ENCODE measurements at regions not wholly inside any gene's neighbourhood (a gene's known extent, or its start where the extent isn't known, plus 50 kb on each side); places are given as distances from the start of the nearest gene placed in this dataset.

DNA sequence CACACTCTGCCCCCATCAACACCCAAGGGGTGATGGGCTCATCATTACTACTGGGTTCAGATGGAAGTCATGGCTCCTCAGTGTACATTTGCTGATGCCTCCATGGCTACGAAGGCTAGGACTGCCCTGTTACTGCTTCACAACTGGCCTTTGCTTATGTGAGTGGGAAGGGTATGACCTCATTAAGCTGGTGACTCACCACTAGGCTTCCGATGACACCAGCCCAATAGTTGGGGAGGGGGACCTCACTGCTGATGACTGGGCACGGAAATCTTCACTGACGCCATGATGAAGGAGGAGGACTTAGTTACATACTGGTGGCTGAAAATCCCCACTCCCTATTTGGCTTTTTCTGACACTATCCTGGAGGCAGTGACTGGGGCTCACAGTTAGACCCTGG is 263.2 kb downstream of the CMPK2 start:
- TF ChIP-seq FOSL1 (IDR thresholded peaks at IDR 0.05; ENCODE audit: low read depth): no peak
- TF ChIP-seq SRF (IDR thresholded peaks at IDR 0.05; ENCODE audit: low read depth): no peak
- no peak for TF ChIP-seq POLR2AphosphoS5 (IDR thresholded peaks at IDR 0.05; ENCODE audit: low read depth, low read length)
- TF ChIP-seq, protein P1, sequence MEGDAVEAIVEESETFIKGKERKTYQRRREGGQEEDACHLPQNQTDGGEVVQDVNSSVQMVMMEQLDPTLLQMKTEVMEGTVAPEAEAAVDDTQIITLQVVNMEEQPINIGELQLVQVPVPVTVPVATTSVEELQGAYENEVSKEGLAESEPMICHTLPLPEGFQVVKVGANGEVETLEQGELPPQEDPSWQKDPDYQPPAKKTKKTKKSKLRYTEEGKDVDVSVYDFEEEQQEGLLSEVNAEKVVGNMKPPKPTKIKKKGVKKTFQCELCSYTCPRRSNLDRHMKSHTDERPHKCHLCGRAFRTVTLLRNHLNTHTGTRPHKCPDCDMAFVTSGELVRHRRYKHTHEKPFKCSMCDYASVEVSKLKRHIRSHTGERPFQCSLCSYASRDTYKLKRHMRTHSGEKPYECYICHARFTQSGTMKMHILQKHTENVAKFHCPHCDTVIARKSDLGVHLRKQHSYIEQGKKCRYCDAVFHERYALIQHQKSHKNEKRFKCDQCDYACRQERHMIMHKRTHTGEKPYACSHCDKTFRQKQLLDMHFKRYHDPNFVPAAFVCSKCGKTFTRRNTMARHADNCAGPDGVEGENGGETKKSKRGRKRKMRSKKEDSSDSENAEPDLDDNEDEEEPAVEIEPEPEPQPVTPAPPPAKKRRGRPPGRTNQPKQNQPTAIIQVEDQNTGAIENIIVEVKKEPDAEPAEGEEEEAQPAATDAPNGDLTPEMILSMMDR (IDR thresholded peaks at IDR 0.05 in 2 of 3, conservative IDR thresholded peaks at IDR 0.05 in 1 of 3; ENCODE audit: borderline replicate concordance in 1 of 3, insufficient read depth in 1 of 3, low read depth in 2 of 3, low read length in 2 of 3): no peak
- TF ChIP-seq SIN3A (IDR thresholded peaks at IDR 0.05; ENCODE audit: low read depth): no peak
- no peak for TF ChIP-seq EZH2 (IDR thresholded peaks at IDR 0.05)
- TF ChIP-seq, protein P2, sequence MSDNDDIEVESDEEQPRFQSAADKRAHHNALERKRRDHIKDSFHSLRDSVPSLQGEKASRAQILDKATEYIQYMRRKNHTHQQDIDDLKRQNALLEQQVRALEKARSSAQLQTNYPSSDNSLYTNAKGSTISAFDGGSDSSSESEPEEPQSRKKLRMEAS (IDR thresholded peaks at IDR 0.05): no peak
- TF ChIP-seq EZH2phosphoT487 (IDR thresholded peaks at IDR 0.05; ENCODE audit: borderline replicate concordance): no peak
- no peak for TF ChIP-seq SP1 (IDR thresholded peaks at IDR 0.05; ENCODE audit: low read depth)
- TF ChIP-seq POLR2A (IDR thresholded peaks at IDR 0.05; ENCODE audit: borderline replicate concordance, extremely low read depth, insufficient read depth, insufficient read length): no peak
- TF ChIP-seq, protein P3, sequence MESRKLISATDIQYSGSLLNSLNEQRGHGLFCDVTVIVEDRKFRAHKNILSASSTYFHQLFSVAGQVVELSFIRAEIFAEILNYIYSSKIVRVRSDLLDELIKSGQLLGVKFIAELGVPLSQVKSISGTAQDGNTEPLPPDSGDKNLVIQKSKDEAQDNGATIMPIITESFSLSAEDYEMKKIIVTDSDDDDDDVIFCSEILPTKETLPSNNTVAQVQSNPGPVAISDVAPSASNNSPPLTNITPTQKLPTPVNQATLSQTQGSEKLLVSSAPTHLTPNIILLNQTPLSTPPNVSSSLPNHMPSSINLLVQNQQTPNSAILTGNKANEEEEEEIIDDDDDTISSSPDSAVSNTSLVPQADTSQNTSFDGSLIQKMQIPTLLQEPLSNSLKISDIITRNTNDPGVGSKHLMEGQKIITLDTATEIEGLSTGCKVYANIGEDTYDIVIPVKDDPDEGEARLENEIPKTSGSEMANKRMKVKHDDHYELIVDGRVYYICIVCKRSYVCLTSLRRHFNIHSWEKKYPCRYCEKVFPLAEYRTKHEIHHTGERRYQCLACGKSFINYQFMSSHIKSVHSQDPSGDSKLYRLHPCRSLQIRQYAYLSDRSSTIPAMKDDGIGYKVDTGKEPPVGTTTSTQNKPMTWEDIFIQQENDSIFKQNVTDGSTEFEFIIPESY (IDR thresholded peaks at IDR 0.05; ENCODE audit: extremely low read depth, insufficient replicate concordance, low read length): no peak
- no peak for TF ChIP-seq YY1 (IDR thresholded peaks at IDR 0.05; ENCODE audit: extremely low read depth, insufficient replicate concordance, low read depth, low read length)
- TF ChIP-seq RAD21 (IDR thresholded peaks at IDR 0.05; ENCODE audit: low read depth): no peak
- TF ChIP-seq EGR1 (IDR thresholded peaks at IDR 0.05; ENCODE audit: low read depth): no peak

Data from HCT116 (cell line).